HG02943 (cell line): ENCODE measurements at regions not wholly inside any gene's neighbourhood (a gene's known extent, or its start where the extent isn't known, plus 50 kb on each side); places are given as distances from the start of the nearest gene placed in this dataset.

Experiments
- ATAC-seq: cut with Tn5 transposase; IDR thresholded peaks from one replicate; pipeline ENCODE4 v1.9.1; 2021; ENCODE audit warnings: mild to moderate bottlenecking, low read depth, moderate library complexity; ENCODE audit not compliant: unreplicated experiment

- no peak for ATAC-seq
Measured at GRCh38 chr5:34576891-34577666, 79.0 kb upstream of the RAI14 start.

- ATAC-seq, result no peak
Measured at GRCh38 chr5:34578962-34579361, 77.2 kb upstream of the RAI14 start.

- no peak for ATAC-seq
Measured at GRCh38 chr5:34580983-34581382, 75.1 kb upstream of the RAI14 start.

GRCh38 chr5:34582371-34582770, 73.8 kb upstream of the RAI14 start:
- no peak for ATAC-seq

GRCh38 chr5:34583167-34583566, 73.0 kb upstream of the RAI14 start:
- no peak for ATAC-seq

- no peak for ATAC-seq
Measured at GRCh38 chr5:34584165-34584564, 72.0 kb upstream of the RAI14 start.

GRCh38 chr5:34585601-34586104, 70.5 kb upstream of the RAI14 start:
- no peak for ATAC-seq

- no peak for ATAC-seq
Measured at GRCh38 chr5:34586117-34586885, 69.8 kb upstream of the RAI14 start.

- no peak for ATAC-seq
Measured at GRCh38 chr5:34587355-34588241, 68.5 kb upstream of the RAI14 start.

- ATAC-seq, result no peak
Measured at GRCh38 chr5:34589832-34590231, 66.3 kb upstream of the RAI14 start.

GRCh38 chr5:34591723-34592122, 64.4 kb upstream of the RAI14 start:
- no peak for ATAC-seq

GRCh38 chr5:34597034-34598027, 58.8 kb upstream of the RAI14 start:
- no peak for ATAC-seq

GRCh38 chr5:34598177-34598794, 57.8 kb upstream of the RAI14 start:
- ATAC-seq, result no peak

- no peak for ATAC-seq
Measured at GRCh38 chr5:34599471-34600117, 56.5 kb upstream of the RAI14 start.

- ATAC-seq, result no peak
Measured at GRCh38 chr5:34600118-34600493, 56.0 kb upstream of the RAI14 start.

GRCh38 chr5:34603378-34603777, 52.8 kb upstream of the RAI14 start:
- ATAC-seq, result no peak

GRCh38 chr5:34604119-34604675, 51.9 kb upstream of the RAI14 start:
- ATAC-seq, result no peak

- ATAC-seq, result no peak
Measured at GRCh38 chr5:34606101-34606500, 50.0 kb upstream of the RAI14 start.
